ENCODE measurements at regions not wholly inside any gene's neighbourhood (a gene's known extent, or its start where the extent isn't known, plus 50 kb on each side); places are given as distances from the start of the nearest gene placed in this dataset.

DNA sequence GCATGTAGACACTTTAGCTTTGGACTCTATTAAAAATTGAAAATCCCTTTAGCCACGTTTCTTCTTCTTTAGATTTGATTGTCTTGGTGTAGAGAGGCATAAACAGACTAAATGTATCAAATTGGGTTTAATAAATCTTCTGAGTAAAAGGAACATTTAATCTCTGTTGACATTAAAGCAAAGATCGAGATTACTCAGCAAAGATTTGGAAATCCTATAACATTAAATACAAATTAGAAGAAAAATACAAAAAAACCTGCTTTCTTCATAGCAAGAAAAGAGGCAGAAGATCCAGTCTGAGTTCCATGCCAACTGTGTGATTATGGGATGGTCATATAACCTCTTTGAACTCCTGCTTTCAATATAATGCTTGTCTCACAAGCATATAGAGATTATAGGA lies 172.3 kb downstream of the GJA1 start:
- no peaks in the 10 kb centered on the region for H3K9me3 ChIP-seq (ENCODE audit: low read depth)
- no peak for DNase-seq (ENCODE audit: low read depth in 1 of 2, low spot score in 1 of 2)
- no peaks in the 10 kb centered on the region for H3K27me3 ChIP-seq

DNA sequence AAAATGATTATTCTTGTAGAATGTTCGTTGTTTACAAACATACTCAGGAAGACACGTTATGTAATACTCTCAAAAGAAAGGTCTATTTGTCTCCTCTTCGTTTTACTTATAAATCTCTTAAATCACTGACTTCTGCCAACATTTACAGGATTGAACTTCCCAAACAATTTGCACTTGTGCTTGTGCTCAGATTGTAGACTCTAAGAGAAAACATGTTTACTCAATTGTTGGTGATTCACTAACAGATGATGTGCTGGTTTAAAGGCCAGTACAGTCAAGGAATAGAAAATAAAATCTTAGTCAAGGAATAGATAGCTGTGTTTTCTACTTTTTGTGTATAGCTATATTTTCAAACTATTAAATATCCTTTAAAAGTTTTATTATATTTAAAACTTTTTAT lies 172.8 kb downstream of the GJA1 start:
- Histone ChIP-seq H3K36me3 (no peaks in the 10 kb centered on the region), H3K27ac (no peak overlapping the region), H3K27me3 (no peaks in the 10 kb centered on the region), H3K4me1 (ENCODE audit: low read depth) (no peaks in the 10 kb centered on the region), H3K9me3 (ENCODE audit: low read depth) (no peaks in the 10 kb centered on the region), H3K4me3 (no peak overlapping the region)
- TF ChIP-seq, protein P1, sequence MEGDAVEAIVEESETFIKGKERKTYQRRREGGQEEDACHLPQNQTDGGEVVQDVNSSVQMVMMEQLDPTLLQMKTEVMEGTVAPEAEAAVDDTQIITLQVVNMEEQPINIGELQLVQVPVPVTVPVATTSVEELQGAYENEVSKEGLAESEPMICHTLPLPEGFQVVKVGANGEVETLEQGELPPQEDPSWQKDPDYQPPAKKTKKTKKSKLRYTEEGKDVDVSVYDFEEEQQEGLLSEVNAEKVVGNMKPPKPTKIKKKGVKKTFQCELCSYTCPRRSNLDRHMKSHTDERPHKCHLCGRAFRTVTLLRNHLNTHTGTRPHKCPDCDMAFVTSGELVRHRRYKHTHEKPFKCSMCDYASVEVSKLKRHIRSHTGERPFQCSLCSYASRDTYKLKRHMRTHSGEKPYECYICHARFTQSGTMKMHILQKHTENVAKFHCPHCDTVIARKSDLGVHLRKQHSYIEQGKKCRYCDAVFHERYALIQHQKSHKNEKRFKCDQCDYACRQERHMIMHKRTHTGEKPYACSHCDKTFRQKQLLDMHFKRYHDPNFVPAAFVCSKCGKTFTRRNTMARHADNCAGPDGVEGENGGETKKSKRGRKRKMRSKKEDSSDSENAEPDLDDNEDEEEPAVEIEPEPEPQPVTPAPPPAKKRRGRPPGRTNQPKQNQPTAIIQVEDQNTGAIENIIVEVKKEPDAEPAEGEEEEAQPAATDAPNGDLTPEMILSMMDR (IDR thresholded peaks at IDR 0.05; ENCODE audit: low read depth, low read length), result no peak
- DNase-seq (ENCODE audit: low read depth in 1 of 2, low spot score in 1 of 2), result no peak

More for the DNA sequence above, 172.3 kb downstream of the GJA1 start:
- no peak overlapping the region for H3K4me3 ChIP-seq
- H3K36me3 ChIP-seq, result no peaks in the 10 kb centered on the region
- no peaks in the 10 kb centered on the region for H3K4me1 ChIP-seq (ENCODE audit: low read depth)
- no peak overlapping the region for H3K27ac ChIP-seq
- TF ChIP-seq, protein P1 (IDR thresholded peaks at IDR 0.05; ENCODE audit: low read depth, low read length), result no peak

DNA sequence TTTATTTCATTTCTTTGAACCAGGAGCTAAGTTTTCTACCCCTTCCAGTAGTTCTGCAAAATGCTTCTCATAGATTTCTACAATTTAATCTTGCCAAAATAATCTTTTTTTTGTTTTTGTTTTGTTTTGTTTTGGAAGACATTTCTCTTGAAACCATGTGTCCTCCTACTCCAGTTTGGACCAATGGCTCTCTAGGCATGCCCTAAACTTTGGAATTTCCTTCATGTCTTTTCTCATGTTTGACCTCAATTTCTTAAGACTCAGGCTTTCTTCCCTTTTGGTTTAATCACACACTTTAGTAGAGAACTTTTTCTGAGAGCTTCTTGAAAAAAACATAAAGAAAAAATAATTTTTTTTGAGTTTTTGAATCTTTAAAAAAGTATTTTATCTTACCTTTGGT lies 173.8 kb downstream of the GJA1 start:
- Histone ChIP-seq H3K4me1 (ENCODE audit: low read depth) (no peaks in the 10 kb centered on the region), H3K27ac (no peak overlapping the region), H3K4me3 (no peak overlapping the region), H3K9me3 (ENCODE audit: low read depth) (no peaks in the 10 kb centered on the region), H3K27me3 (no peaks in the 10 kb centered on the region), H3K36me3 (no peaks in the 10 kb centered on the region)
- TF ChIP-seq, protein P1 (IDR thresholded peaks at IDR 0.05; ENCODE audit: low read depth, low read length), result no peak
- no peak for DNase-seq (ENCODE audit: low read depth in 1 of 2, low spot score in 1 of 2)

DNA sequence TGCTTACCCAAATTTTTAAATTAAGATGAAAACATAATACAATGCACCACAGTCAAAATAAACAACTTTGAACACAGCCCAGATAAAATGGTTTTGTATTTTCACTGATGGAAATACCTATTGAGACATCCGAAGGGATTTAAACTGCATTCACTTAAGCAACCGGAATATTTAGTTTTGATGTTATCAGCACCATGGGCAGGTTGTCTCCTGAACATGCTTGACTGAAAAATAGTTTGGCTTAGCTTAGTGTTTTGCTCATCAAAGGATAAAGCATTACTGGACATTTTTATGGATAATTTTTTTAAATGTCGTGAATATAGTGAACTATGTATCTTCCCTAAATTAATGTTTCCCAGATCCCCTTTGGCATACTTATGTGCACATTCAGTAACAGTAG lies 177.5 kb downstream of the GJA1 start:
- H3K36me3 ChIP-seq, result no peaks in the 10 kb centered on the region
- no peaks in the 10 kb centered on the region for H3K4me1 ChIP-seq (ENCODE audit: low read depth)
- H3K9me3 ChIP-seq (ENCODE audit: low read depth), result no peaks in the 10 kb centered on the region
- H3K27ac ChIP-seq, result no peak overlapping the region
- TF ChIP-seq, protein P1 (IDR thresholded peaks at IDR 0.05; ENCODE audit: low read depth, low read length), result no peak
- H3K27me3 ChIP-seq, result no peaks in the 10 kb centered on the region
- DNase-seq (ENCODE audit: low read depth in 1 of 2, low spot score in 1 of 2), result no peak
- no peak overlapping the region for H3K4me3 ChIP-seq

DNA sequence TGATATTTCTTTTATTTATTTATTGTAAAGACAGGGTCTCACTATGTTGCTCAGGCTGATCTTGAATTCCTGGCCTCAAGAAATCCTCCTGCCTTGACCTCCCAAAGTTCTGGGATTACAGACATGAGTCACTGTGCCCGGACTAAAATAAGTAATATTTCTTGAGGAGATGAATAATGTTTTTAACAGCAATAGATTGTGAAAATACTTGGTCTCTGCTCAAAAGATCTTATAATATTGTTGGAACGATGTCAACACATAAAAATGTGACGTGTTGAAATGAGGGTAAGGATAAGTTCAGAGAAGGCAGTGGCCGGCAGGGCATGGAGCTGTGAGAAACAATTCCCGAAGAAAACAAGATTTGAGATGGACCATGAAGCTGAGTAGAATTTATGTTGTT lies 178.7 kb downstream of the GJA1 start:
- TF ChIP-seq, protein P1 (IDR thresholded peaks at IDR 0.05; ENCODE audit: low read depth, low read length), result no peak

DNA sequence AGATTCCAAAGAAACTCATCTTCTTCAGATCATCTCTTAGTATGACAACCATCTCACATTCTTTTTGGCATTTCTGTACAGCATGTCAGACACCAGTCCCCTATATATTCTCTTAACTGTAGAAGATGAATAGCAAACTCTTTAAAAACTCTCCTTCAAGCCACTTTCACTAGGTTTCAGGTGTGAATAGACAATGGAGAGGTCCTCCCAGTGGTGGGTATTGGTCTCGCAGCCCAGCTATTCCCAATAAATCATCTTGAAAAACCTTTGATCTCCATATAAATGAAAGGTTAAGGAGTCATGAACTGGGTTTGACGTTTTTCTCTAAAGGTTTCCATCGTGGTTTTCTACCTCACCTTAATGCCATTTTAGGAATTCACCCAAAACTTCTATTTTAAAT lies 180.0 kb downstream of the GJA1 start:
- Histone ChIP-seq H3K27me3 (no peaks in the 10 kb centered on the region), H3K36me3 (no peaks in the 10 kb centered on the region), H3K4me1 (ENCODE audit: low read depth) (no peaks in the 10 kb centered on the region), H3K4me3 (no peak overlapping the region), H3K27ac (no peak overlapping the region), H3K9me3 (ENCODE audit: low read depth) (no peaks in the 10 kb centered on the region)
- DNase-seq (ENCODE audit: low read depth in 1 of 2, low spot score in 1 of 2), result no peak
- TF ChIP-seq, protein P1 (IDR thresholded peaks at IDR 0.05; ENCODE audit: low read depth, low read length), result no peak

More for the DNA sequence above, 178.7 kb downstream of the GJA1 start:
- no peaks in the 10 kb centered on the region for H3K9me3 ChIP-seq (ENCODE audit: low read depth)
- H3K4me1 ChIP-seq (ENCODE audit: low read depth), result no peaks in the 10 kb centered on the region
- DNase-seq (ENCODE audit: low read depth in 1 of 2, low spot score in 1 of 2), result peak in 1 of 2 donors; percentile 65
- no peak overlapping the region for H3K4me3 ChIP-seq
- no peaks in the 10 kb centered on the region for H3K27me3 ChIP-seq
- no peak overlapping the region for H3K27ac ChIP-seq
- H3K36me3 ChIP-seq, result no peaks in the 10 kb centered on the region

All from cardiac muscle cell (in vitro differentiated cells and primary cell).